ENCODE measurements at regions not wholly inside any gene's neighbourhood (a gene's known extent, or its start where the extent isn't known, plus 50 kb on each side); places are given as distances from the start of the nearest gene placed in this dataset.

DNA sequence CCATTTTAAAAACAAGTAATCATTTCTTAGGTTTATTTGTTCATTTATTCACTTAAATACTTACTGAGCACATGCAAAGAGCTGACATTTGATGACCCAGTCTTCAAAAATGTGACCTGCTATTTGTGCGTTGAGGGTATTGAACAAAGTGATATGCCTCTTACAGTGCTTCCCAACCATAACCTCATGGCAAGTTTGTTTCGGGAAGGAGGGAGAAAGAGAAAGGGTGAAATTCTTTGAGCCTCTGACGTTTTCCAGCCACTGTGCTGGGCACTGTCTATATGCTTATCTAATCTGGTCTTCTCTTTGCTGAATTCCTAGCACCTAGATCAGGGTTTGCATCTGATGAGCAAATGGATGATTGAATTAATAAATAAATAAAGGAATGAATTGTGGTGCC is 479.1 kb downstream of the HAPSTR1 start:
- Mint-ChIP-seq H3K36me3 (ENCODE audit: low read depth) (no peaks in the 10 kb centered on the region), H3K9me3 (peaks cover 18% of the 10 kb centered on the region), H3K4me3 (ENCODE audit: low read depth) (no peak overlapping the region), H3K4me1 (ENCODE audit: low read depth) (no peaks in the 10 kb centered on the region), H3K27ac (no peak overlapping the region), H3K27me3 (ENCODE audit: low read depth) (no peaks in the 10 kb centered on the region)
- DNase-seq (ENCODE audit: low spot score) = no peak
- intact Hi-C loops (cut with micrococcal nuclease) = no loop called here

GRCh38 chr16:9578459-9578858 is 487.0 kb downstream of the HAPSTR1 start:
- no peaks in the 10 kb centered on the region for H3K27me3 Mint-ChIP-seq (ENCODE audit: low read depth)
- H3K36me3 Mint-ChIP-seq (ENCODE audit: low read depth) = no peaks in the 10 kb centered on the region
- no peak overlapping the region for H3K27ac Mint-ChIP-seq
- H3K9me3 Mint-ChIP-seq = peaks cover 27% of the 10 kb centered on the region
- no peaks in the 10 kb centered on the region for H3K4me1 Mint-ChIP-seq (ENCODE audit: low read depth)
- DNase-seq (ENCODE audit: low spot score) = no peak
- no peak overlapping the region for H3K4me3 Mint-ChIP-seq (ENCODE audit: low read depth)
- intact Hi-C loops (cut with micrococcal nuclease) = no loop called here

DNA sequence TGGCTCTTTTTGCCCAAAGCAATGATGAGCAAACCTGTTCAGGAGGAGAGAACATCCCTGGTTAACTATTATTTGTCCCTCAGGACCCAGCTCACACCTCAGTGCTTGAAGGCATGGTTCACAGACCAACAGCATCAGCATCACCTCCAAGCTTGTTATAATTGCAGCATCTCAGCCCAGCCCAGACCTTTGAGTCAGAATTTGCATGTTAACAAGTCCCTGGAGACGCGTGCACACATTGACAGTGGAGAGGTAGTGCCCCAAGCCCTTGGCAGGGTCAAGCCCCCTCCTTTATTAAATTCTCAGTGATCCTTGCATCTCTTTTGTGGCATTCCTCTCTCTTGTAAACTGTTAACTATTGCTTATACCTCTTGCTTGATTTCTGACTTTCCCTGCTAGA is 488.6 kb downstream of the HAPSTR1 start:
- Mint-ChIP-seq H3K9me3 (peaks cover 23% of the 10 kb centered on the region), H3K4me3 (ENCODE audit: low read depth) (no peak overlapping the region), H3K27me3 (ENCODE audit: low read depth) (no peaks in the 10 kb centered on the region), H3K36me3 (ENCODE audit: low read depth) (no peaks in the 10 kb centered on the region), H3K27ac (no peak overlapping the region), H3K4me1 (ENCODE audit: low read depth) (no peaks in the 10 kb centered on the region)
- DNase-seq (ENCODE audit: low spot score) = no peak
- intact Hi-C loops (cut with micrococcal nuclease) = no loop called here

GRCh38 chr16:9593440-9593839 is 502.0 kb downstream of the HAPSTR1 start:
- Mint-ChIP-seq H3K36me3 (ENCODE audit: low read depth) (no peaks in the 10 kb centered on the region), H3K27ac (no peak overlapping the region), H3K9me3 (peaks cover 14% of the 10 kb centered on the region), H3K4me1 (ENCODE audit: low read depth) (no peaks in the 10 kb centered on the region), H3K27me3 (ENCODE audit: low read depth) (no peaks in the 10 kb centered on the region), H3K4me3 (ENCODE audit: low read depth) (no peak overlapping the region)
- DNase-seq (ENCODE audit: low spot score) = no peak
- intact Hi-C loops (cut with micrococcal nuclease) = no loop called here

DNA sequence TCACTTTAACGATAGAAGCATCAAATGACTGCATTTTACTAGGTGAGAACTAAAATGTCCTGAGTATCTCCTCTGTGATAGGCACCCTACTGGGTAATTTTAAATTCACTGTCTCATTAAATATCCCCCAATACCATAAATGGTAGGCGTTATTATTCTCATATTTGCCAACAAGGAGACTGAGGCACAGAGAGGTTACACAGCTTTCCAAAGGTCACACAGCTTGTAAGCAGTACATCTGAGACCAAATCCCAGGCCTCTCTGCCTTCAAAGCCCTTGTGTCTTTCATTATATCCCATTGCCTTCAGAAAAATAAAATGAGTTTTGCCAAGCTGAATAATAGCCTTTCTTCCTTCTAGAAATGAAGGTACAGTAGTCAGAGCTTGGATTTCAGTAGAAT is 502.6 kb downstream of the HAPSTR1 start:
- DNase-seq (ENCODE audit: low spot score) = no peak
- Mint-ChIP-seq H3K4me1 (ENCODE audit: low read depth) (no peaks in the 10 kb centered on the region), H3K36me3 (ENCODE audit: low read depth) (no peaks in the 10 kb centered on the region), H3K9me3 (peaks cover 14% of the 10 kb centered on the region), H3K27ac (no peak overlapping the region), H3K4me3 (ENCODE audit: low read depth) (no peak overlapping the region), H3K27me3 (ENCODE audit: low read depth) (no peaks in the 10 kb centered on the region)
- intact Hi-C loops (cut with micrococcal nuclease) = no loop called here

GRCh38 chr16:9594946-9595345 is 503.5 kb downstream of the HAPSTR1 start:
- DNase-seq (ENCODE audit: low spot score) = no peak
- Mint-ChIP-seq H3K36me3 (ENCODE audit: low read depth) (no peaks in the 10 kb centered on the region), H3K27ac (no peak overlapping the region), H3K9me3 (peaks cover 14% of the 10 kb centered on the region), H3K4me3 (ENCODE audit: low read depth) (no peak overlapping the region), H3K27me3 (ENCODE audit: low read depth) (no peaks in the 10 kb centered on the region), H3K4me1 (ENCODE audit: low read depth) (no peaks in the 10 kb centered on the region)
- intact Hi-C loops (cut with micrococcal nuclease) = no loop called here

DNA sequence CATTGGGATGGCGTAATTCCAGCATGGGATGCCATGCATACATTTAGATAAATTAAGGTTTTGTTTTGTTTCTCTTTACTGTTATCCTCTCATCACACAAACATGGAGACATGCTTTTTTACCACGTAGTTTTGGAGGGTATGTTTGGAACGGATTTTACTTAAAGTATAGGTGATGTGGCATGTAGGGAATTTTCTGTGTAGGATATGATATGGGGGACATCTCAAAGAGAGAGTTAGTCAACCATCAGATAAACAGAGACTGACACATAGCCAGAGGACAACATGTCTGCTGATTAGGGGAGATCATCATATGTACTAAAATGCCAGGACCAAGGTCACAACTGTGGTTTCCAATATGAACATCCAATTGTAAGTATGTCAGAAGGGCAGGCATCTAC is 503.9 kb downstream of the HAPSTR1 start:
- H3K4me1 Mint-ChIP-seq (ENCODE audit: low read depth) = no peaks in the 10 kb centered on the region
- H3K4me3 Mint-ChIP-seq (ENCODE audit: low read depth) = no peak overlapping the region
- intact Hi-C loops (cut with micrococcal nuclease) = no loop called here
- no peak for DNase-seq (ENCODE audit: low spot score)
- H3K36me3 Mint-ChIP-seq (ENCODE audit: low read depth) = no peaks in the 10 kb centered on the region
- H3K27ac Mint-ChIP-seq = no peak overlapping the region
- H3K9me3 Mint-ChIP-seq = peaks cover 12% of the 10 kb centered on the region
- no peaks in the 10 kb centered on the region for H3K27me3 Mint-ChIP-seq (ENCODE audit: low read depth)

DNA sequence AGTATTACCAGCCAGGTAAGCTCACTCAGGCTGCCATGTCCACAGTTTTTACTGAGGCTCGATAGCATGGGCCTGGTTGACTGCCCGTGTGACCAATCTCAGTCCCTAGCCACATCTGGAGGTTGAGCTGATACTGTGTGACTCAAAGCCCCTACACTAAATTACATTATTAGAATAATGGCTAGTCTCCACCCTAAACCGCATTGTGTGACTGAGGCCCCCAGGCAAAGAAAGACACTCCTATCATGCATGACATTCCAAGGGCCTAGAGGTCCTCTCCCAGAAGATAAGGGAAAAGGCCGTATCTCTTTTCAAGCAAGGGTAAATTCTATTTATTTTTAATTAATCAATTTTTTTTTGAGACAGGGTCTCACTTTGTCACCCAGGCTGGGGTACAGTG is 505.3 kb downstream of the HAPSTR1 start:
- H3K4me3 Mint-ChIP-seq (ENCODE audit: low read depth) = no peak overlapping the region
- DNase-seq (ENCODE audit: low spot score) = no peak
- H3K27me3 Mint-ChIP-seq (ENCODE audit: low read depth) = no peaks in the 10 kb centered on the region
- peaks cover 4% of the 10 kb centered on the region for H3K9me3 Mint-ChIP-seq
- H3K36me3 Mint-ChIP-seq (ENCODE audit: low read depth) = no peaks in the 10 kb centered on the region
- H3K27ac Mint-ChIP-seq = no peak overlapping the region
- H3K4me1 Mint-ChIP-seq (ENCODE audit: low read depth) = no peaks in the 10 kb centered on the region
- intact Hi-C loops (cut with micrococcal nuclease) = no loop called here

- no peaks in the 10 kb centered on the region for H3K4me1 Mint-ChIP-seq (ENCODE audit: low read depth)
- intact Hi-C loops (cut with micrococcal nuclease) = no loop called here
- no peaks in the 10 kb centered on the region for H3K27me3 Mint-ChIP-seq (ENCODE audit: low read depth)
- H3K27ac Mint-ChIP-seq = no peak overlapping the region
- peaks cover 4% of the 10 kb centered on the region for H3K9me3 Mint-ChIP-seq
- DNase-seq (ENCODE audit: low spot score) = no peak
- no peak overlapping the region for H3K4me3 Mint-ChIP-seq (ENCODE audit: low read depth)
- H3K36me3 Mint-ChIP-seq (ENCODE audit: low read depth) = no peaks in the 10 kb centered on the region
Measured at GRCh38 chr16:9597967-9598730, 506.7 kb downstream of the HAPSTR1 start.

DNA sequence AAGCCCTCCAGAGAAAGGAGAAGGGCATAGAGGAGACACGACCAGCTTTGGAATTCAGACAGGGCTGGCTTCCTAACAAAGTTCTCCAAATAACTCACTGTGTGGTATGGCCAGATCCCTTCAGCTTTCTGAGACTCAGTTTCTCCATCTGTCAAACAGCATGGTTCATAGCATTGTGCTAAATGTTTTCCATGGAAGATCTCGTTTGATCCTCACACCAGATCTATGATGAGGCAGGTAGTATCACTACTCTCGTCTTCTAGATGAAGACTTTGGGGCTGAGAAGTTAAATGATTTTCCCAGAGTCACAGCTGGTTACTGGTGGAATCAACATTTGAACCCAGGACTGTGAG is 507.3 kb downstream of the HAPSTR1 start:
- intact Hi-C loops (cut with micrococcal nuclease) = no loop called here
- no peak overlapping the region for H3K4me3 Mint-ChIP-seq (ENCODE audit: low read depth)
- no peaks in the 10 kb centered on the region for H3K4me1 Mint-ChIP-seq (ENCODE audit: low read depth)
- DNase-seq (ENCODE audit: low spot score) = no peak
- H3K27ac Mint-ChIP-seq = no peak overlapping the region
- peaks cover 4% of the 10 kb centered on the region for H3K9me3 Mint-ChIP-seq
- H3K27me3 Mint-ChIP-seq (ENCODE audit: low read depth) = no peaks in the 10 kb centered on the region
- H3K36me3 Mint-ChIP-seq (ENCODE audit: low read depth) = no peaks in the 10 kb centered on the region

GRCh38 chr16:9599415-9600120 is 508.1 kb downstream of the HAPSTR1 start:
- peaks cover 4% of the 10 kb centered on the region for H3K9me3 Mint-ChIP-seq
- intact Hi-C loops (cut with micrococcal nuclease) = no loop called here
- H3K4me1 Mint-ChIP-seq (ENCODE audit: low read depth) = no peaks in the 10 kb centered on the region
- no peak for DNase-seq (ENCODE audit: low spot score)
- H3K27me3 Mint-ChIP-seq (ENCODE audit: low read depth) = no peaks in the 10 kb centered on the region
- H3K27ac Mint-ChIP-seq = no peak overlapping the region
- no peak overlapping the region for H3K4me3 Mint-ChIP-seq (ENCODE audit: low read depth)
- no peaks in the 10 kb centered on the region for H3K36me3 Mint-ChIP-seq (ENCODE audit: low read depth)

DNA sequence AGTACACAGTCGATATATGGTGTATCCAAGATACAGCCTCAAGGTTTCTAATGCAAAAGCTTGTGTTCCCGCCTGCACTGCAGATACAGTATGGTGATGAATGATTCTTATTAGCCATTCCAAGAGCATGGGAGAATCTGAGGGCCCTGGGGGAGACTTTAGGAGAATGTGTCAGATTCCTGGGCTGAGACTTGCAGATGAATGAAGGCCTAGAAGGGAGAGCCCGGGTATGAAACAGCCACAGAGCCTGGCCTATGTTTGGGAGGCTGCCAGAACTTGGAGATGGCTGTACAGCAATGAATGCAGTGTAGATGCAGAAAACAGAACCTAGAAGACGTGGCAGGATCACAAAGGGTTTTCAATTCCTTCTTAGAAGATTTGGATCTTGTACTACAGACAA is 510.7 kb downstream of the HAPSTR1 start:
- no peaks in the 10 kb centered on the region for H3K36me3 Mint-ChIP-seq (ENCODE audit: low read depth)
- H3K4me3 Mint-ChIP-seq (ENCODE audit: low read depth) = no peak overlapping the region
- DNase-seq (ENCODE audit: low spot score) = no peak
- H3K9me3 Mint-ChIP-seq = no peaks in the 10 kb centered on the region
- no peaks in the 10 kb centered on the region for H3K4me1 Mint-ChIP-seq (ENCODE audit: low read depth)
- intact Hi-C loops (cut with micrococcal nuclease) = no loop called here
- H3K27ac Mint-ChIP-seq = no peak overlapping the region
- no peaks in the 10 kb centered on the region for H3K27me3 Mint-ChIP-seq (ENCODE audit: low read depth)

DNA sequence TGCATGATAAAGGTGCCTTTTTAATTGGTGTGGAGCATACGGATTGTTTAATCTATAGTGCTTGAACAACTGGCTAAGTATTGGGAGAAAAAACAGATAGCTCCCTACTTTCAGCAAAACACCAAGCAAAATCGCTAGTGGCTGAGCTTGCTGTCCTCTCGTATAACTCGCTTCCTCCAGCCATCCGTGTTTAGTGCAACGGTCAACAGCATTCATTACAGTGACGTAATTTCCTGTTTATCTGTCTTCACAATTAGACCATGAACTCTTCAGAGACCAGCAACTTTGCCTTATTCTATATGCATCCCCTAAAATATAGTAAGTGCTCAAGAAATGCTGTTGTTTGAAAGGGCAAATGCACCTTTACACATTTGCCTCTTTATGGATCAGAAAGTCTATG is 511.9 kb downstream of the HAPSTR1 start:
- no peaks in the 10 kb centered on the region for H3K4me1 Mint-ChIP-seq (ENCODE audit: low read depth)
- H3K9me3 Mint-ChIP-seq = peaks cover 4% of the 10 kb centered on the region
- DNase-seq (ENCODE audit: low spot score) = no peak
- H3K4me3 Mint-ChIP-seq (ENCODE audit: low read depth) = no peak overlapping the region
- no peaks in the 10 kb centered on the region for H3K36me3 Mint-ChIP-seq (ENCODE audit: low read depth)
- intact Hi-C loops (cut with micrococcal nuclease) = no loop called here
- H3K27me3 Mint-ChIP-seq (ENCODE audit: low read depth) = no peaks in the 10 kb centered on the region
- no peak overlapping the region for H3K27ac Mint-ChIP-seq

Data from activated T-helper 2 cell treated with anti-CD3 and anti-CD28 coated beads, Interferon-gamma antibody, Interleukin-2, Interleukin-4, amounts not matched to agents 10 μg/mL and 5 μg/mL and 100 μg/mL, durations not matched to agents 14 hours and 24 hours and 36 hours (primary cell).